GM19238 (cell line): ENCODE measurements at regions not wholly inside any gene's neighbourhood (a gene's known extent, or its start where the extent isn't known, plus 50 kb on each side); places are given as distances from the start of the nearest gene placed in this dataset.

Experiments used
- DNase-seq: peaks from one replicate; pipeline ENCODE4 v3.0.0; 2011; ENCODE audit warnings: low spot score; ENCODE audit not compliant: insufficient read length

DNA sequence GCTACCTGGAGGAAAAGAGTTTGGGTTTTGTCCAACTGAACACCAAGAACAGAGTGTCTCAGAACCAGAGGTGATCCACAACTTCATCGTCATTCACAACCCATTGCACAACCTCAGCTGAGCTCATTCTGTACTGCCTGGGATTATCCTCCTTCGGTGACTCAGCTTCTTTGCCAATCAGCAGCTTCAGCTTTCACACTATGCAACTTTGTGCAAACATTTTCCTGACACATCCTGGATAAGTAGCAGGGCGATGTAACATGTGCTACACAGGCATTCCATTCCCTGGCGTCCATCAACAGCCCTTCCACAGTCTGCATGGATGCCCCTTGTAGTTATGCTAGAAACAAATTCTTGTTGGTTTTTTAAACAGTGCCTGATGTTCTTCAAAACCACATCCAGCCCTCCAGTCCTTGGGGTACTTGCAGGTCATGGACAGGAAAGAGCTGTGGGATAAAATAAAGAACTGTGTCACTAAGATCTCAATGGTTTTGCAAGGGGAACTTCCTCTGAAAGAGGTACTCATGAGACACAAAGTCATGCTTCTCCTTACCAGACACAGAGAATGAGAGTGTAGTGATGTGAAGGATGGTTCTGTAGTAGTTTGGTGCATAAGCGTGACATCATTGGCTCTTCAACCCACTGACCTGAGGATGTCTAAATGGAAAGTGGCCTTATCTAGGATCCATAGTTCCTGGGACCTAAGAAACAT lies 478.5 kb downstream of the KIF20B start:
- DNase-seq, result no peak

DNA sequence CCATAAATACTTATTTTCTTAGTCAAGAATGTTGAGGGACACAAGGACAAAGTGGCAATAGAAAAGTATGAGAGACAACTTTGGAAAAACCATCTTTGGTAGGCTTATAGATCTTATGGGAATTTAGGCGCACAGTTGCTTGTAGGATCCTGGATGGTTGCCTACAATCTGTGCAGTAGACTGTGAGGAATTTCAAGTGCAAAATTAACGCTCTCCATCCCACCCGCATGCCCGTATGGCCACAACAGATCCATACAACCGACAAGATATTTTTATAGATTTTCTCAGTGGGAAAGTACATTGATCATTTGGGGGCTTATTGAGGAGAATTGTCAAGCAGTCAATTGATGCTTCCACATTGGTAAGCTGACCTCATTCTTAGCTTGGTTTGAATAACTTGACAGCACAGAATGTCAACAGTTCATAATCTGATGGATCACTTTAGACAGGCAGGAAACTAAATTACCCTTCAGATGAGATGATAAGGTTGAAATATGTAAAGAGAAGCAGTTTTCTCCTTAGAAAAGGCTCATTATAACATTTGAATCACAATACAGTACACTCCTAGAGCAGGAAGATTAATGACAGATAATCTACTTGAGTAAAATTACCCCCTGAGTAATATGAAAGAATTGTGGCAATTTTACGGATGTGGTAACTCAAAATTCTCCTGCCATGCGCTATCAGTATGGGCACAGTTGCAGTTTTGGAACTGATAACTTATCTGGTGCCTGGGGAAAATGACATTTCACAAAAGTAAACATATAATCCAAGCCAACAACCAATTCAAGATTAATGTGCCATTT lies 479.7 kb downstream of the KIF20B start:
- no peak for DNase-seq

DNA sequence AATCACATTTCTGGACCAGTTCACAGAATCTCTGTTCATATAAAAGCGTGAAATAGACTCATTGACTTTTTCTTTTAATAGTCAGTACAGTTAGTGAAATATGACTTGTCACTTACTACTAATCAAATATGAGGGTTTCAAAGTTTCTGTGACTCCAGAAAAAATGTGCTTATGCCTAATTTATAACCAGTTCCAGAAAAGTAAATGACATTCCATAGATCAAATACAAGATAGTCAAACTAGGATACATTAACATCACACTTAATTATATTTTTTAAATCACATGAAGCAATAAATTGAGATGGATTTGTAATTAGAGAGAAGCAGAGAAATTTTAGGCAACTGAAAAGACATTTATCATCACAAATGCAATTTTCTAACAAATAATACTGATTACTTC lies 491.4 kb downstream of the KIF20B start:
- DNase-seq, result no peak

GRCh38 chr10:90193240-90193985 lies 492.0 kb downstream of the KIF20B start:
- DNase-seq, result no peak

- no peak for DNase-seq
Observed at GRCh38 chr10:90195288-90195840, 494.0 kb downstream of the KIF20B start.

GRCh38 chr10:90197766-90198165 lies 496.4 kb downstream of the KIF20B start:
- DNase-seq, result no peak

GRCh38 chr10:90199093-90199492 lies 497.7 kb downstream of the KIF20B start:
- DNase-seq, result no peak

DNA sequence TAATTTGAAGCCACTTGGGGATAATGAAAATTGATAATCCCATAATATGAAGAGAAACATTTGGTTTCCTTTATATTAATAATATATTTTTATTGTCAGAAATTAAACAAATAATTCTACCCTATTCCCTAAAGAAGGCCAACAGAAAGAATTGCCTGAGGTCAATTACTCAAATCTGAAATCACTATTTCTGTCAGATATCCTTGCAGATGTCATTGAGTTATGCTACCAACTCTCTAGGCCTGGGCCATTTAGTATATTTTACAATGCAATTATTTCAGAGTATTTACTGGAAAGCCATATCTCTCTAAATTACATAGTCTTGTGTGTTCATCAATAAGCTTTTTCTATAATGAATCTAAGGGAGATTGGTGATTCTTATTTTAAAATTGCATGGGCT lies 498.1 kb downstream of the KIF20B start:
- DNase-seq, result no peak

GRCh38 chr10:90204131-90204955 lies 503.0 kb downstream of the KIF20B start:
- DNase-seq, result no peak

GRCh38 chr10:90204956-90205314 lies 503.5 kb downstream of the KIF20B start:
- DNase-seq, result no peak

- no peak for DNase-seq
Observed at GRCh38 chr10:90205340-90205739, 503.9 kb downstream of the KIF20B start.

- DNase-seq, result no peak
Observed at GRCh38 chr10:90213346-90213745, 512.0 kb downstream of the KIF20B start.

DNA sequence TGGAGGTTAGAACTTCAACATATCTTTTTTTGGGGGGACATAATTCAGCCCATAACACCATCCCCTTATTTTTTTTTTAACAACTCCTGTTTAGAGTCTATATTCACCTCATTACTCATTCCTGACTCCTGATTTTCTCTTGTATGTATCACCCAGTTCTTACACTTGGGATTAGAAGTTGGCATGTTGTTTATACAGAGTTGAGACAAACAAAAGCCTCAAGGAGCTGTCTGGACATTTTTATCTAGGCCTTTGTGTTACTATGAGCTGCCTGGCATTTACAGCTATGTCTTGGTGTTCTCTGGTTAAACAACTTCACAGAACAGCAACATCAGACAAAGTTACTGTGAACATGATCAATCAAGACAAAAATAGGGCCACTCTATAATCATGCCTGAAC lies 517.5 kb downstream of the KIF20B start:
- DNase-seq, result no peak

GRCh38 chr10:90222372-90222771 lies 521.0 kb downstream of the KIF20B start:
- DNase-seq, result no peak

- no peak for DNase-seq
Observed at GRCh38 chr10:90222939-90223338, 521.5 kb downstream of the KIF20B start.

DNA sequence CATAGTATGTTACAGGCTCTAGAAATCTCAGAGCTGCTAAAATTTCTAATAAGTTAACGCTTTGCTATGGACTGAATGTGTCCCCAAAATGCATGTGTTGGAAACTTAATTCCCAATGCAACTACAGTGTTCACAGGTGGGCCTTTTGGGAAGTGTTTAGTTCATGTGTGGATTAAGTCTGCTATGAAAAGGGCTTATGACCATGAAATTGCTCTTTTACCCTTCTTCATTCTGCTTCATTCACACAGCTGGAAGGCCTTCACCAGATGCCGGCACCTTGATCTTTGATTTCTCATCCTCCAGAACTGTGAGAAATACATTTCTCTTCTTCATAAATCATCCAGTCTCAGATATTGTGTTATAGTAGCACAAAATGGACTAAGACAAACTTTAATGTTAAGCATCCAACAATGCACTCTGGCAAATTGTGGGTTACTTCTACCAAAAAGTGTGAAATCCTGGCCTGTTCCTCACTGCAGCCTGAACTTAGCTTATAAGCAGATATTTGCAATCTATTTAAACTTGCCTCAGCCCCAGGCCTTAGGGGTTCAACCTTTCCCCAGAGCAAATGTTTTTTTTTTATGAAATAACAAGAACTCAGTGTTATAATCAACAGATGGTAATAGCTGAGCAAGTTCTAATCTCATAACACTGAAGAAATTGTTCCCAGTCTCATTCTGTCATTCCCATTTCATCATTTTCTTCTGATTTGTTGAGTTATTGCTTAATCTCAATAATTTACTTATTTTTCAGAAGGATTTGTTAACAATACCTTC lies 523.6 kb downstream of the KIF20B start:
- DNase-seq, result no peak

DNA sequence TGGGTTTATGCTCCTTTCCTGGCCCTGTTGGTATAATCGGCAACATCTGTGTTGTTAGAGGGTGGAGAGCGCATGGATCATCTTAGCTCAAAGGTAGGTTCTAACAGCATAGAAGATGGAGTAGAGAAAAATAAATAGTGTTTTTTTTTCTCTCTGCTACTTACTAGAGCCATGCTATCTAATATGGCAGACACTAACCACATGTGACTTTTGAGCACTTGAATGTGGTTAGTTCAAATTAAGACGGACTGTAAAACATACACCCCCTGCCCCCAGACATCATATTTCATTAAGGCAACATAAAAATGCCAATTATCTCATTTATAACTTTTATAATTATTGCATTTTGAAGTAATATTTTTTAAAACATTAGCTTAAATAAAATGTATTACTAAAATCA lies 525.1 kb downstream of the KIF20B start:
- no peak for DNase-seq

DNA sequence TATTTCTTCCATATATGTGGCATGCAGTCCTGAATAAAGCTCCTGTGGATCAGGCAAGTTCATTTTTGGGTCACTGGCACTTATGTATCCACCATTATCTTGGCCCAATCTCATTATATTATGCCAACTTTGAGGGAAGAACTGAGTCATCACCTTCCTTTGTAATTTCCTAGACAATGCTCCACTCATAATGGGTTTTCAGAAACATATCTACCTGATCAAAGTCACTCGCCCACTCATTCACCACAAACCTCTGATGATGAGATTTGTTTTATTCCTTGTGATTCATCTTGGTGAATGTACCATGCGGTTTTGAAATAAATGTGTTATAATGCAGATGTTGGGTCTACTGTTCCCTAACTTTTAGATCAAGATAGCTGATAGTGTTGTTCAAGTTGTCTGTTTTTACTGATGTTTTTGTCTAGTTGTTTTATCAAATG lies 525.8 kb downstream of the KIF20B start:
- DNase-seq, result no peak

DNA sequence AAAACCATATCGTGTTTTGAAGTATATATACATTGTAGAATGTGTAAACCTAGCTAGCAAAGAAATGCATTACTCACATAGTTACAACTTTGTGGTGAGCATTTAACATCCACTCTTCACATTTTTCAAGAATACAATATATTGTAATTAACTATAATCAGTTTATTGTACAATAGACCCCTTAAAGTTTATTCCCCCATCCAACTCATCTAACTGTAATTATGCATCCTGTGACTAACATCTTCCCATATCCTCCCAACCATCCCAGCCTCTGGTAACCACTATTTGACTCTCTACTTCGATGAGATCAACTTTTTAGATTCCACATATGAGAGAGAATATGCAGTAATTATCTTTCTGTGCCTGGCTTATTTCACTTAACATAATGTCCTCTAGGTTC lies 526.4 kb downstream of the KIF20B start:
- DNase-seq, result no peak

DNA sequence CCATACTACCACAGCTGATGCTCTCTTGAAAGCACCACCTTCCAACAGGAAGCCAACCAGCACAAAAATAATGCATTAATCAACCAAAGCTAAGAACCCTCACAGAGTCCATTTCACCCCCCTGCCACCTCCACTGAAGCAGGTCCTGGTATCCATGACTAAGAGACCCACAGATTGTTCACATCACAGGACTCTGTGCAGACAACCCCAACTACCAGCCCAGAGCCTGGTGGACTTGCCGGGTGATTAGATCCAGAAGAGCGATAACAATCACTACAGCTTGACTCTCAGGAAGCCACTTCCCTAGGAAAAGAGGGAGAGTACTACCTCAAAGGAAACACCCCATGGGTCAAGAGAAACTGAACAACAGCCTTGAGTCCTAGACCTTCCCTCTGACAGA lies 528.1 kb downstream of the KIF20B start:
- DNase-seq, result no peak
